Natural killer cell (primary cell): ENCODE measurements at regions not wholly inside any gene's neighbourhood (a gene's known extent, or its start where the extent isn't known, plus 50 kb on each side); places are given as distances from the start of the nearest gene placed in this dataset.

Experiments
- ATAC-seq, 3 donors: fragments of 150-1000 bp in 2 of 3; fragments of 200-7000 bp in 1 of 3; cut with Tn5 transposase; 1 replicate in 1 of 3; 2 replicates in 2 of 3; pipeline ENCODE4 v1.10.0; 2021; ENCODE audit warnings: mild to moderate bottlenecking in 2 of 3, moderate library complexity in 2 of 3
- DNase-seq, 2 donors: peaks; one replicate each; pipeline versions ENCODE4 v3.0.0 to v3.0.0-alpha.2; 2013 to 2021; ENCODE audit warnings: mixed read lengths in 1 of 2
- H3K27ac ChIP-seq: one replicate; pipeline ENCODE4 v1.5.1; 2013; ENCODE audit warnings: mild to moderate bottlenecking, low read length
- H3K27me3 ChIP-seq: one replicate; pipeline ENCODE4 v1.6.1; 2013; ENCODE audit warnings: low read length; ENCODE audit not compliant: control insufficient read depth, insufficient read depth
- H3K36me3 ChIP-seq: one replicate; pipeline ENCODE4 v1.6.1; 2013; ENCODE audit warnings: low read length; ENCODE audit not compliant: control insufficient read depth, insufficient read depth
- H3K4me1 ChIP-seq: one replicate; pipeline ENCODE4 v1.6.1; 2013; ENCODE audit warnings: low read length; ENCODE audit not compliant: control insufficient read depth, insufficient read depth
- H3K4me3 ChIP-seq: one replicate; pipeline ENCODE4 v1.5.1; 2013; ENCODE audit warnings: low read length
- H3K9me3 ChIP-seq: one replicate; pipeline ENCODE4 v1.6.1; 2013; ENCODE audit warnings: low read length; ENCODE audit not compliant: control insufficient read depth, insufficient read depth
- H3K27ac Mint-ChIP-seq, 2 donors: one replicate each; pipeline ENCODE4 v1.8.0; 2022; ENCODE audit warnings: mild to moderate bottlenecking in 2 of 2, mixed read lengths in 2 of 2, moderate library complexity in 1 of 2
- H3K27me3 Mint-ChIP-seq, 2 donors: one replicate each; pipeline ENCODE4 v1.8.0; 2022; ENCODE audit warnings: low read depth in 2 of 2, mixed read lengths in 2 of 2
- H3K36me3 Mint-ChIP-seq: one replicate; pipeline ENCODE4 v1.8.0; 2022; ENCODE audit warnings: mixed read lengths
- H3K4me1 Mint-ChIP-seq, 2 donors: one replicate each; pipeline ENCODE4 v1.8.0; 2022; ENCODE audit warnings: mixed read lengths in 2 of 2
- H3K4me3 Mint-ChIP-seq: one replicate; pipeline ENCODE4 v1.8.0; 2022; ENCODE audit warnings: mild to moderate bottlenecking, moderate library complexity, mixed read lengths
- H3K9me3 Mint-ChIP-seq, 2 donors: one replicate each; pipeline ENCODE4 v1.8.0; 2022; ENCODE audit warnings: mixed read lengths in 2 of 2
- WGBS: methylation state at CpG from one replicate; pipeline ENCODE4 v1.1.7; 2013; ENCODE audit warnings: missing lambda C conversion rate; ENCODE audit not compliant: insufficient coverage; 5-methylcytosine and 5-hydroxymethylcytosine counted together
- intact Hi-C: fragments of 100-400 bp; cut with micrococcal nuclease; formaldehyde crosslinking; loops from one replicate; pipeline ENCODE4 v1.14.2; 2022
- TF ChIP-seq, protein P1 (sequence below): fragments of 200-600 bp; IDR thresholded peaks from one replicate; pipeline ENCODE4 v1.8.0; 2022; ENCODE audit warnings: antibody characterized with exemption

DNA sequence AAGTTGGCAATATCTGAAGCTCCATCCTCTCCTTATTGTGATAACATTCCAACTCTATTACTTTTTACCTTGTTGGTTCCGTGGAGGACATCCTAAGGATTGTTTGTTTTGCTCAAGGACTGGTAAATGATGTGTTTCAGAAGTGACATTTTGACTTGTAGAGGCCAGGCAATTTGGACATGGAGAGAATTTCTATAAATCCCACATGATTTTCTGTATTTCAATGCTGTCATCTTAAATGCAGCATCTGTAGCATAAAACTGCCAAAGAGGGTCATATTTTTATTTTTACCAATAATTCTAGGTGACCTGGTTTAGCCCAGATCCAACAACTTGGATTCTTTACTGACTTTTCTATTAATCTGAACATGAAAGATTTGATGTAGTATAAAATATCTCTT is 328.4 kb downstream of the BMP4 start:
- H3K36me3 ChIP-seq, result no peaks in the 10 kb centered on the region
- no peaks in the 10 kb centered on the region for H3K4me1 Mint-ChIP-seq
- H3K4me3 ChIP-seq, result no peak overlapping the region
- ATAC-seq (no peak), DNase-seq (no peak)
- H3K27me3 ChIP-seq, result no peaks in the 10 kb centered on the region
- no peak overlapping the region for H3K4me3 Mint-ChIP-seq
- H3K4me1 ChIP-seq, result no peaks in the 10 kb centered on the region
- no peaks in the 10 kb centered on the region for H3K9me3 ChIP-seq
- H3K27ac ChIP-seq, result no peak overlapping the region
- intact Hi-C loops, result no loop called here
- no peak overlapping the region for H3K27ac Mint-ChIP-seq
- peaks cover 0 to 2% of the 10 kb centered on the region in 2 donors for H3K9me3 Mint-ChIP-seq
- TF ChIP-seq, protein P1, sequence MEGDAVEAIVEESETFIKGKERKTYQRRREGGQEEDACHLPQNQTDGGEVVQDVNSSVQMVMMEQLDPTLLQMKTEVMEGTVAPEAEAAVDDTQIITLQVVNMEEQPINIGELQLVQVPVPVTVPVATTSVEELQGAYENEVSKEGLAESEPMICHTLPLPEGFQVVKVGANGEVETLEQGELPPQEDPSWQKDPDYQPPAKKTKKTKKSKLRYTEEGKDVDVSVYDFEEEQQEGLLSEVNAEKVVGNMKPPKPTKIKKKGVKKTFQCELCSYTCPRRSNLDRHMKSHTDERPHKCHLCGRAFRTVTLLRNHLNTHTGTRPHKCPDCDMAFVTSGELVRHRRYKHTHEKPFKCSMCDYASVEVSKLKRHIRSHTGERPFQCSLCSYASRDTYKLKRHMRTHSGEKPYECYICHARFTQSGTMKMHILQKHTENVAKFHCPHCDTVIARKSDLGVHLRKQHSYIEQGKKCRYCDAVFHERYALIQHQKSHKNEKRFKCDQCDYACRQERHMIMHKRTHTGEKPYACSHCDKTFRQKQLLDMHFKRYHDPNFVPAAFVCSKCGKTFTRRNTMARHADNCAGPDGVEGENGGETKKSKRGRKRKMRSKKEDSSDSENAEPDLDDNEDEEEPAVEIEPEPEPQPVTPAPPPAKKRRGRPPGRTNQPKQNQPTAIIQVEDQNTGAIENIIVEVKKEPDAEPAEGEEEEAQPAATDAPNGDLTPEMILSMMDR, result no peak
- H3K36me3 Mint-ChIP-seq, result no peaks in the 10 kb centered on the region
- no peaks in the 10 kb centered on the region for H3K27me3 Mint-ChIP-seq
- WGBS, result no CpG with 5 or more reads among the region's 1 CpG

DNA sequence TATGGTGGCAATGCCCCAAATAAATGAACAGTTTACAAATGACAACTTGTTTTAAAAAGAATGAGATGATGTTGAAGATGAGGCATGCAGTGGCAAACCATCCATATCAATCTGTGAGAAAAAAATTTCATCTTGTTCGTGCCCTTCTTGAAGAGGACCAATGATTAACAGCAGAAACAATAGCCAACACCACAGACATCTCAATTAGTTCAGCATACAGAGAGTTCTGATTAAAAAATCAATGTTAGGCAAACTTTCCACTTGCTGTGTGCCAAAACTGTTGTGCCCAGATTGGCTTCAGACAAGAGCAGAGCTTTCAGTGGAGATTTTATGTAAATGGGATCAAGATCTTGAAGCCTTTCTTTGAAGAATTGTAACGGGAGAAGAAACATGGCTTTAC is 329.9 kb downstream of the BMP4 start:
- no peak overlapping the region for H3K27ac ChIP-seq
- no peaks in the 10 kb centered on the region for H3K27me3 Mint-ChIP-seq
- H3K4me1 ChIP-seq, result no peaks in the 10 kb centered on the region
- H3K36me3 ChIP-seq, result no peaks in the 10 kb centered on the region
- ATAC-seq, result no peak
- H3K9me3 ChIP-seq, result no peaks in the 10 kb centered on the region
- no peak overlapping the region for H3K4me3 Mint-ChIP-seq
- intact Hi-C loops, result no loop called here
- peaks cover 0 to 2% of the 10 kb centered on the region in 2 donors for H3K9me3 Mint-ChIP-seq
- H3K27ac Mint-ChIP-seq, result no peak overlapping the region
- WGBS, result 88% methylated on average over 2 of the region's 2 CpGs
- no peak for DNase-seq
- H3K36me3 Mint-ChIP-seq, result no peaks in the 10 kb centered on the region
- H3K27me3 ChIP-seq, result no peaks in the 10 kb centered on the region
- H3K4me3 ChIP-seq, result no peak overlapping the region
- H3K4me1 Mint-ChIP-seq, result no peaks in the 10 kb centered on the region
- TF ChIP-seq, protein P1, result no peak

- Histone ChIP-seq H3K36me3 (no peaks in the 10 kb centered on the region), H3K9me3 (no peaks in the 10 kb centered on the region), H3K27ac (no peak overlapping the region), H3K27me3 (no peaks in the 10 kb centered on the region), H3K4me1 (no peaks in the 10 kb centered on the region), H3K4me3 (no peak overlapping the region)
- no peak overlapping the region for H3K4me3 Mint-ChIP-seq
- DNase-seq, result no peak
- H3K27ac Mint-ChIP-seq, result no peak overlapping the region
- H3K36me3 Mint-ChIP-seq, result no peaks in the 10 kb centered on the region
- no peaks in the 10 kb centered on the region for H3K4me1 Mint-ChIP-seq
- H3K27me3 Mint-ChIP-seq, result no peaks in the 10 kb centered on the region
- 91% methylated on average over 2 of the region's 3 CpGs for WGBS
- TF ChIP-seq, protein P1, result no peak
- intact Hi-C loops, result no loop called here
- H3K9me3 Mint-ChIP-seq, result peaks cover 0 to 2% of the 10 kb centered on the region in 2 donors
- ATAC-seq, result no peak
Observed at GRCh38 chr14:53622447-53622846, 334.2 kb downstream of the BMP4 start.

- Mint-ChIP-seq H3K9me3 (peaks cover 0 to 3% of the 10 kb centered on the region in 2 donors), H3K36me3 (no peaks in the 10 kb centered on the region), H3K27ac (no peak overlapping the region), H3K4me1 (no peaks in the 10 kb centered on the region), H3K27me3 (no peaks in the 10 kb centered on the region), H3K4me3 (no peak overlapping the region)
- intact Hi-C loops, result no loop called here
- no peaks in the 10 kb centered on the region for H3K9me3 ChIP-seq
- no peaks in the 10 kb centered on the region for H3K4me1 ChIP-seq
- H3K36me3 ChIP-seq, result no peaks in the 10 kb centered on the region
- 59% methylated on average over 2 of the region's 2 CpGs for WGBS
- DNase-seq (no peak), ATAC-seq (no peak)
- TF ChIP-seq, protein P1, result no peak
- no peak overlapping the region for H3K4me3 ChIP-seq
- no peaks in the 10 kb centered on the region for H3K27me3 ChIP-seq
- H3K27ac ChIP-seq, result no peak overlapping the region
Observed at GRCh38 chr14:53621921-53622320, 334.7 kb downstream of the BMP4 start.
